Caco-2 (cell line): ENCODE measurements at regions not wholly inside any gene's neighbourhood (a gene's known extent, or its start where the extent isn't known, plus 50 kb on each side); places are given as distances from the start of the nearest gene placed in this dataset.

ENCODE experiments used
- BruUV-seq: library from RNA; stranded (reverse); fragments of 400-500 nt; replicated peaks from 2 replicates; lab custom pipeline; 2021; lab: Mats Ljungman, UMichigan
- CTCF ChIA-PET: fragments of 300-600 bp; sonication (Branson Sonifier 250); formaldehyde crosslinking; loops from one replicate; lab custom pipeline; 2022; ENCODE audit warnings: antibody characterized with exemption; lab: Charles Lee
- POLR2A ChIA-PET: fragments of 300-600 bp; sonication (Branson Sonifier 250); formaldehyde crosslinking; loops from one replicate; lab custom pipeline; 2022; ENCODE audit warnings: antibody characterized with exemption; lab: Charles Lee
- DNase-seq, 2 experiments: peaks; one replicate each; pipeline versions ENCODE4 v3.0.0 to v3.0.0-alpha.2; 2020 to 2022
- H3K27me3 ChIP-seq: replicated peaks from 2 replicates; pipeline ENCODE4 v1.6.0; 2011; ENCODE audit warnings: low read length; ENCODE audit not compliant: control insufficient read depth, insufficient read depth
- H3K36me3 ChIP-seq: 2 replicates; pipeline ENCODE4 v1.5.1; 2011; ENCODE audit warnings: low read length; ENCODE audit not compliant: control insufficient read depth, insufficient read depth
- H3K4me1 ChIP-seq: fragments of 250-450 bp; sonication (Bioruptor Pico); 2 replicates; pipeline ENCODE4 v1.5.1; 2020; ENCODE audit warnings: mild to moderate bottlenecking
- H3K4me3 ChIP-seq: 2 replicates; pipeline ENCODE4 v1.5.1; 2011; ENCODE audit warnings: low read depth, mild to moderate bottlenecking, control low read depth, low read length
- H3K9me3 ChIP-seq: fragments of 250-450 bp; sonication (Bioruptor Pico); 2 replicates; pipeline ENCODE4 v1.5.1; 2020; ENCODE audit warnings: mild to moderate bottlenecking, moderate library complexity
- H3K27ac Mint-ChIP-seq: one replicate; pipeline ENCODE4 v1.8.0; 2022; ENCODE audit warnings: mixed read lengths; ENCODE audit not compliant: unreplicated experiment
- H3K27me3 Mint-ChIP-seq: one replicate; pipeline ENCODE4 v1.8.0; 2022; ENCODE audit warnings: mixed read lengths; ENCODE audit not compliant: insufficient read depth, unreplicated experiment
- H3K36me3 Mint-ChIP-seq: one replicate; pipeline ENCODE4 v1.8.0; 2022; ENCODE audit warnings: mild to moderate bottlenecking, mixed read lengths; ENCODE audit not compliant: insufficient read depth, unreplicated experiment
- H3K4me1 Mint-ChIP-seq: one replicate; pipeline ENCODE4 v1.8.0; 2022; ENCODE audit warnings: low read depth, mixed read lengths; ENCODE audit not compliant: unreplicated experiment
- H3K4me3 Mint-ChIP-seq: one replicate; pipeline ENCODE4 v1.8.0; 2022; ENCODE audit warnings: mild to moderate bottlenecking, moderate library complexity, mixed read lengths; ENCODE audit not compliant: unreplicated experiment
- H3K9me3 Mint-ChIP-seq: one replicate; pipeline ENCODE4 v1.8.0; 2022; ENCODE audit warnings: mixed read lengths; ENCODE audit not compliant: unreplicated experiment
- intact Hi-C: fragments of 100-400 bp; cut with micrococcal nuclease; formaldehyde crosslinking; loops from one replicate; pipeline ENCODE4 v1.10.0; 2022; ENCODE audit not compliant: unreplicated experiment
- TF ChIP-seq, protein P1 (sequence below), 2 experiments: fragments of 200-600 bp in 1 of 2; IDR thresholded peaks; 1 replicate in 1 of 2; 2 replicates in 1 of 2; pipeline versions ENCODE4 v1.5.1 to v1.8.0; 2011 to 2022; ENCODE audit warnings: antibody characterized with exemption in 1 of 2, control low read depth in 1 of 2, inconsistent platforms in 1 of 2, low read depth in 1 of 2, low read length in 1 of 2, mild to moderate bottlenecking in 1 of 2, moderate library complexity in 1 of 2; ENCODE audit not compliant: insufficient read depth in 1 of 2, severe bottlenecking in 1 of 2, unreplicated experiment in 1 of 2

DNA sequence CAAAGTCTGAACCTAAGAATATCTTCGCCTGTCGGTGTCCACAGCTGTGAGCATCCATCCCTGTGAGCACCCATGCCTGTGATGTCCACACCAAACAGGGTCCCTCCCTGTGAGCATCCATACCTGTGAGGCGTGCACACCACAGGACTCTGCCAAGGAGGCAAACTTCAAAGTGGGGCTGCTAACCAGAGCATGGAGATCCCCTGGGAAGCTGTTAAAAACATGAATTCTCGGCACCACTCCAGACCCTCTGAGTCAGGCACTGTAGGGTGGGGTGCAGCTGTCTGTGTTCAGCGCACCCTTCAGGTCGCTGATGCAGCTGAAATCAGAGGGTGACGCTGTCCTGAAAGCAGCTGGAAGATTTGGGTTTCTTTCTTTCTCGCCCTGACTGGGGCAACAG is 85.4 kb upstream of the NXT1 start:
- intact Hi-C loops: no loop called here
- Histone ChIP-seq H3K4me1 (peaks cover 20% of the 10 kb centered on the region), H3K27me3 (no peaks in the 10 kb centered on the region), H3K9me3 (peaks cover 48% of the 10 kb centered on the region), H3K36me3 (no peaks in the 10 kb centered on the region; the same call in 1 of the 2 replicates), H3K4me3 (no peak overlapping the region)
- peaks cover 13% of the 10 kb centered on the region for H3K36me3 Mint-ChIP-seq
- peaks cover 24% of the 10 kb centered on the region for H3K9me3 Mint-ChIP-seq
- no peak overlapping the region for H3K4me3 Mint-ChIP-seq
- no peaks in the 10 kb centered on the region for H3K27me3 Mint-ChIP-seq
- ChIA-PET CTCF (no interaction called here), POLR2A (no interaction called here)
- no TSS peak for BruUV-seq
- H3K4me1 Mint-ChIP-seq: no peaks in the 10 kb centered on the region
- no peak overlapping the region for H3K27ac Mint-ChIP-seq
- no peak for DNase-seq
- TF ChIP-seq, protein P1, sequence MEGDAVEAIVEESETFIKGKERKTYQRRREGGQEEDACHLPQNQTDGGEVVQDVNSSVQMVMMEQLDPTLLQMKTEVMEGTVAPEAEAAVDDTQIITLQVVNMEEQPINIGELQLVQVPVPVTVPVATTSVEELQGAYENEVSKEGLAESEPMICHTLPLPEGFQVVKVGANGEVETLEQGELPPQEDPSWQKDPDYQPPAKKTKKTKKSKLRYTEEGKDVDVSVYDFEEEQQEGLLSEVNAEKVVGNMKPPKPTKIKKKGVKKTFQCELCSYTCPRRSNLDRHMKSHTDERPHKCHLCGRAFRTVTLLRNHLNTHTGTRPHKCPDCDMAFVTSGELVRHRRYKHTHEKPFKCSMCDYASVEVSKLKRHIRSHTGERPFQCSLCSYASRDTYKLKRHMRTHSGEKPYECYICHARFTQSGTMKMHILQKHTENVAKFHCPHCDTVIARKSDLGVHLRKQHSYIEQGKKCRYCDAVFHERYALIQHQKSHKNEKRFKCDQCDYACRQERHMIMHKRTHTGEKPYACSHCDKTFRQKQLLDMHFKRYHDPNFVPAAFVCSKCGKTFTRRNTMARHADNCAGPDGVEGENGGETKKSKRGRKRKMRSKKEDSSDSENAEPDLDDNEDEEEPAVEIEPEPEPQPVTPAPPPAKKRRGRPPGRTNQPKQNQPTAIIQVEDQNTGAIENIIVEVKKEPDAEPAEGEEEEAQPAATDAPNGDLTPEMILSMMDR (IDR thresholded peaks at IDR 0.05; ENCODE audit: insufficient read depth in 1 of 2, low read depth in 1 of 2, low read length in 1 of 2, severe bottlenecking in 1 of 2, unreplicated experiment in 1 of 2): no peak

DNA sequence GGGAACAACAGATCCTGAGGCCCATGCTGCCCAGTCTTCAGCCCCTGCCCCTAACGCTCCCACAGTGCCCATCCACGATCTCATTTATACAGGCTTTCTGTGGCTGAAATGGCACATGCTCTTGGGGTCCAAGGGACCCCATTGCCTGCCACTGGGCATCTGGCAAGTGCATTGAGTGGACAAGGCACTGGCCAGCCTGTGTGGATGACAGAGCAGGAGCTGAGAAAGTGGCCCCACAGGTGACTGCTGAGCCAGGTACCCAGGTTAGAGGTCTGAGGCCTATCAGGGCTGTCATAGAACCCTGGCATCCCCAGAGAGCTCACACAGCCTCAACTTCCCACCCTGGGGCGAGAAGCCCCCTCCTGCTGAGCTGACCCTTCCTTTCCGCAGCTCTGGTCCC is 86.0 kb upstream of the NXT1 start:
- TF ChIP-seq, protein P1 (IDR thresholded peaks at IDR 0.05; ENCODE audit: insufficient read depth in 1 of 2, low read depth in 1 of 2, low read length in 1 of 2, severe bottlenecking in 1 of 2, unreplicated experiment in 1 of 2): no peak
- Mint-ChIP-seq H3K36me3 (peaks cover 13% of the 10 kb centered on the region), H3K4me3 (no peak overlapping the region), H3K4me1 (no peaks in the 10 kb centered on the region), H3K9me3 (peaks cover 20% of the 10 kb centered on the region), H3K27me3 (no peaks in the 10 kb centered on the region), H3K27ac (no peak overlapping the region)
- H3K4me1 ChIP-seq: peaks cover 13% of the 10 kb centered on the region
- H3K27me3 ChIP-seq: no peaks in the 10 kb centered on the region
- no peak overlapping the region for H3K4me3 ChIP-seq
- ChIA-PET CTCF (no interaction called here), POLR2A (no interaction called here)
- no TSS peak for BruUV-seq
- peaks cover 41% of the 10 kb centered on the region for H3K9me3 ChIP-seq
- no peak for DNase-seq
- intact Hi-C loops: no loop called here
- no peaks in the 10 kb centered on the region; the same call in 1 of the 2 replicates for H3K36me3 ChIP-seq

DNA sequence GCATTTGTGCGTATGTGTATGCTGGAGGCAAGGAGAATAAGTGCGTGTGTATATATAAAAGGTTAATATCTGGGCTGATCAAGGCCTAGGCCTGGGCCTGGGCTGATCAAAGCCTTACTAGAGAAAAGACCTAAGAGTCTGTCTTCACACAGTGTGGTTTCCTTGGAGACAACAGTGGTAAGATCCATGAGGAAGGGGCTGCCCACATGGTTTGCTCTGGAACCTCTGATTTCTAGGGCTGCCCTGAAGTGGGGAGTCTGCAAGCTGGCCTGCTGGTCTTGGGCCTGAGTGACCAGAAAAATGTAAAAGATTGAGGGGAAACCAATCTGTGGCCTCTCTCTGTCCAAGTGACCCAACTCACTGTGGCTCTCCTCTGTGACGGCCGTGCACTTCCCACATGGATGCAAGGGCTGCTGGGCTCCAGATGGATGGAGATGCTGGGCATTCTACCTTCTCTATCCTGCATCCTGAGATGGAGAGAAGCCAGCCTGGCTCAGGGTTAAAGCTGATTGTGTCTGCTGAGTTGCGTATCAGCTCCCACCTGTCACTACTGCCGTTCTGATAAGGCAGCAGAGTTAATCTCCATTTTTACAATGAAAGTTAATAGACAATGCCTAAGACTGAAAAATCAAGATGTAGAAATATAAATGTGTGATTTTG is 90.3 kb upstream of the NXT1 start:
- H3K4me1 ChIP-seq: no peaks in the 10 kb centered on the region
- DNase-seq: no peak
- H3K9me3 Mint-ChIP-seq: peaks cover 9% of the 10 kb centered on the region
- H3K36me3 ChIP-seq: no peaks in the 10 kb centered on the region
- TF ChIP-seq, protein P1 (IDR thresholded peaks at IDR 0.05; ENCODE audit: insufficient read depth in 1 of 2, low read depth in 1 of 2, low read length in 1 of 2, severe bottlenecking in 1 of 2, unreplicated experiment in 1 of 2): no peak
- no peaks in the 10 kb centered on the region for H3K27me3 ChIP-seq
- H3K4me3 ChIP-seq: no peak overlapping the region
- intact Hi-C loops: no loop called here
- POLR2A ChIA-PET: no interaction called here
- no peaks in the 10 kb centered on the region for H3K27me3 Mint-ChIP-seq
- H3K4me3 Mint-ChIP-seq: no peak overlapping the region
- no peak overlapping the region for H3K27ac Mint-ChIP-seq
- H3K9me3 ChIP-seq: peaks cover 6% of the 10 kb centered on the region
- no peaks in the 10 kb centered on the region for H3K4me1 Mint-ChIP-seq
- H3K36me3 Mint-ChIP-seq: no peaks in the 10 kb centered on the region
- BruUV-seq: no TSS peak
- CTCF ChIA-PET: no interaction called here
